SH-SY5Y (cell line): ENCODE measurements at regions not wholly inside any gene's neighbourhood (a gene's known extent, or its start where the extent isn't known, plus 50 kb on each side); places are given as distances from the start of the nearest gene placed in this dataset.

Experiments
- GATA2 ChIP-seq: IDR thresholded peaks from 2 replicates; pipeline ENCODE4 v1.6.1; 2011; ENCODE audit warnings: mild to moderate bottlenecking, low read depth, low read length
- GATA3 ChIP-seq: IDR thresholded peaks from 2 replicates; pipeline ENCODE4 v1.6.1; 2011; ENCODE audit warnings: low read depth, mild to moderate bottlenecking, low read length, moderate library complexity

DNA sequence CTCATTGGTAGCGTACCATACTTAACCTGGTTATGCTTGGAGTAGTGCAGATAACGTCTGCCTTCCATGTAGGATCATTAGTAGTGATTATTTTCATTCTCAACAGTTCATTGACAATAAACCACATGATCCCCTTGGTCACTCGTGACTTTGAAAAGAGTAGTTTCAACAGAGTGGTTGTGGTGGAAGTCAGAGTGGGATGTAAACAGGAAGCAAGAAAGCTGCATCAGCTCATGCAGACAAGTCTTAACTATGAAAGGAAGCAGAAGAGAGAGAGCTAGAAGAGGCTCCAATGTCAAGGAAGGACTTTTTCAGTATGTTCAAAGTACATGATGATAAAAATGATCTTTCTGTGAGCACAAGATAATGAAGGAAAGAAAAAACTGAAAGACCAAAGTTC, 287.4 kb downstream of the MBD2 start:
- TF ChIP-seq GATA2 (no peak), GATA3 (no peak)
